ENCODE measurements at regions not wholly inside any gene's neighbourhood (a gene's known extent, or its start where the extent isn't known, plus 50 kb on each side); places are given as distances from the start of the nearest gene placed in this dataset.

- no peaks in the 10 kb centered on the region for H3K36me3 ChIP-seq (replicated peaks; ENCODE audit: insufficient read depth, low read length)
- no peaks in the 10 kb centered on the region for H3K9me2 ChIP-seq (replicated peaks; ENCODE audit: insufficient read depth, low read length)
- H4K20me1 ChIP-seq (ENCODE audit: insufficient read depth, low read length), result no peaks in the 10 kb centered on the region
- H3K9ac ChIP-seq (ENCODE audit: low read length), result no peak overlapping the region
- no peak overlapping the region for H3K4me3 ChIP-seq (ENCODE audit: low read length)
- H3K4me2 ChIP-seq (ENCODE audit: low read depth, low read length), result no peak overlapping the region
- DNase-seq, result no peak
- H3K27ac ChIP-seq (ENCODE audit: low read length), result no peak overlapping the region
- no peaks in the 10 kb centered on the region for H3F3A ChIP-seq (ENCODE audit: insufficient read depth, low read length)
- H2AFZ ChIP-seq (ENCODE audit: low read length), result no peak overlapping the region
- no peaks in the 10 kb centered on the region for H3K27me3 ChIP-seq (replicated peaks; ENCODE audit: insufficient read depth, low read length)
- no peaks in the 10 kb centered on the region for H3K9me3 ChIP-seq (replicated peaks; ENCODE audit: insufficient read depth, low read length)
- no peak for TF ChIP-seq EZH2 (optimal IDR thresholded peaks at IDR 0.05; ENCODE audit: low read depth, low read length)
- no peaks in the 10 kb centered on the region for H3K4me1 ChIP-seq (ENCODE audit: low read length)
- H3K79me2 ChIP-seq (ENCODE audit: low read length), result no peaks in the 10 kb centered on the region
These were observed 72.2 kb downstream of the MAF start for GRCh38 chr16:79528338-79528737.

GRCh38 chr16:79523971-79524370, 76.6 kb downstream of the MAF start:
- H2AFZ ChIP-seq (ENCODE audit: low read length), result no peak overlapping the region
- no peaks in the 10 kb centered on the region for H3K36me3 ChIP-seq (replicated peaks; ENCODE audit: insufficient read depth, low read length)
- H3K79me2 ChIP-seq (ENCODE audit: low read length), result no peaks in the 10 kb centered on the region
- H3K27me3 ChIP-seq (replicated peaks; ENCODE audit: insufficient read depth, low read length), result no peaks in the 10 kb centered on the region
- H3F3A ChIP-seq (ENCODE audit: insufficient read depth, low read length), result no peaks in the 10 kb centered on the region
- DNase-seq, result no peak
- H3K4me1 ChIP-seq (ENCODE audit: low read length), result no peaks in the 10 kb centered on the region
- H3K9me3 ChIP-seq (replicated peaks; ENCODE audit: insufficient read depth, low read length), result no peaks in the 10 kb centered on the region
- no peak overlapping the region for H3K27ac ChIP-seq (ENCODE audit: low read length)
- TF ChIP-seq EZH2phosphoT487 (IDR thresholded peaks at IDR 0.05; ENCODE audit: low read length) (no peak), EZH2 (optimal IDR thresholded peaks at IDR 0.05; ENCODE audit: low read depth, low read length) (no peak), CTCF (IDR thresholded peaks at IDR 0.05; ENCODE audit: low read length) (no peak)
- H3K4me3 ChIP-seq (ENCODE audit: low read length), result no peak overlapping the region
- H3K9me2 ChIP-seq (replicated peaks; ENCODE audit: insufficient read depth, low read length), result no peaks in the 10 kb centered on the region
- no peaks in the 10 kb centered on the region for H4K20me1 ChIP-seq (ENCODE audit: insufficient read depth, low read length)
- no peak overlapping the region for H3K4me2 ChIP-seq (ENCODE audit: low read depth, low read length)
- no peak overlapping the region for H3K9ac ChIP-seq (ENCODE audit: low read length)

- no peaks in the 10 kb centered on the region for H3K9me3 ChIP-seq (replicated peaks; ENCODE audit: insufficient read depth, low read length)
- no peak overlapping the region for H3K4me3 ChIP-seq (ENCODE audit: low read length)
- peak; percentile 82 for DNase-seq
- TF ChIP-seq CTCF (IDR thresholded peaks at IDR 0.05; ENCODE audit: low read length) (no peak), EZH2phosphoT487 (IDR thresholded peaks at IDR 0.05; ENCODE audit: low read length) (no peak), EZH2 (optimal IDR thresholded peaks at IDR 0.05; ENCODE audit: low read depth, low read length) (no peak)
- no peaks in the 10 kb centered on the region for H3F3A ChIP-seq (ENCODE audit: insufficient read depth, low read length)
- no peaks in the 10 kb centered on the region for H3K36me3 ChIP-seq (replicated peaks; ENCODE audit: insufficient read depth, low read length)
- H4K20me1 ChIP-seq (ENCODE audit: insufficient read depth, low read length), result no peaks in the 10 kb centered on the region
- H2AFZ ChIP-seq (ENCODE audit: low read length), result no peak overlapping the region
- no peak overlapping the region for H3K9ac ChIP-seq (ENCODE audit: low read length)
- H3K27me3 ChIP-seq (replicated peaks; ENCODE audit: insufficient read depth, low read length), result no peaks in the 10 kb centered on the region
- no peaks in the 10 kb centered on the region for H3K79me2 ChIP-seq (ENCODE audit: low read length)
- no peak overlapping the region for H3K4me2 ChIP-seq (ENCODE audit: low read depth, low read length)
- H3K27ac ChIP-seq (ENCODE audit: low read length), result no peak overlapping the region
- no peaks in the 10 kb centered on the region for H3K4me1 ChIP-seq (ENCODE audit: low read length)
- H3K9me2 ChIP-seq (replicated peaks; ENCODE audit: insufficient read depth, low read length), result no peaks in the 10 kb centered on the region
These were observed 81.1 kb downstream of the MAF start for GRCh38 chr16:79519448-79519847.

- Histone ChIP-seq H3K4me1 (ENCODE audit: low read length) (no peaks in the 10 kb centered on the region), H3K27me3 (replicated peaks; ENCODE audit: insufficient read depth, low read length) (no peaks in the 10 kb centered on the region), H3K9ac (ENCODE audit: low read length) (no peak overlapping the region), H3K4me2 (ENCODE audit: low read depth, low read length) (no peak overlapping the region), H3K79me2 (ENCODE audit: low read length) (no peaks in the 10 kb centered on the region), H4K20me1 (ENCODE audit: insufficient read depth, low read length) (no peaks in the 10 kb centered on the region), H3K27ac (ENCODE audit: low read length) (no peak overlapping the region), H3K9me2 (replicated peaks; ENCODE audit: insufficient read depth, low read length) (no peaks in the 10 kb centered on the region), H3F3A (ENCODE audit: insufficient read depth, low read length) (no peaks in the 10 kb centered on the region), H3K4me3 (ENCODE audit: low read length) (no peak overlapping the region), H2AFZ (ENCODE audit: low read length) (no peak overlapping the region), H3K36me3 (replicated peaks; ENCODE audit: insufficient read depth, low read length) (no peaks in the 10 kb centered on the region), H3K9me3 (replicated peaks; ENCODE audit: insufficient read depth, low read length) (no peaks in the 10 kb centered on the region)
- no peak for DNase-seq
- TF ChIP-seq EZH2phosphoT487 (IDR thresholded peaks at IDR 0.05; ENCODE audit: low read length), result no peak
- no peak for TF ChIP-seq CTCF (IDR thresholded peaks at IDR 0.05; ENCODE audit: low read length)
- no peak for TF ChIP-seq EZH2 (optimal IDR thresholded peaks at IDR 0.05; ENCODE audit: low read depth, low read length)
These were observed 83.4 kb downstream of the MAF start for GRCh38 chr16:79517156-79517555.

All from MM.1S (cell line).